Left ventricle myocardium inferior (tissue), 1 donor: ENCODE measurements at regions not wholly inside any gene's neighbourhood (a gene's known extent, or its start where the extent isn't known, plus 50 kb on each side); places are given as distances from the start of the nearest gene placed in this dataset.

Experiments used
- DNase-seq: peaks from one replicate; pipeline ENCODE4 v3.0.0-alpha.2; 2020
- H3K27ac ChIP-seq: fragments of 200-600 bp; replicated peaks from 2 replicates; pipeline ENCODE4 v1.8.0; 2021
- H3K27me3 ChIP-seq: fragments of 200-600 bp; 2 replicates; pipeline ENCODE4 v1.8.0; 2021; ENCODE audit warnings: low read depth
- H3K36me3 ChIP-seq: fragments of 200-600 bp; 2 replicates; pipeline ENCODE4 v1.8.0; 2021
- H3K4me1 ChIP-seq: fragments of 200-600 bp; 2 replicates; pipeline ENCODE4 v1.8.0; 2021
- H3K4me3 ChIP-seq: fragments of 200-600 bp; 2 replicates; pipeline ENCODE4 v1.8.0; 2021; ENCODE audit warnings: mild to moderate bottlenecking, moderate library complexity
- H3K9me3 ChIP-seq: fragments of 200-600 bp; replicated peaks from 2 replicates; pipeline ENCODE4 v1.8.0; 2021
- CTCF ChIP-seq: fragments of 200-600 bp; IDR thresholded peaks from 2 replicates; pipeline ENCODE4 v1.8.0; 2021; ENCODE audit warnings: antibody characterized with exemption, mild to moderate bottlenecking, borderline replicate concordance
- intact Hi-C: fragments of 100-400 bp; cut with micrococcal nuclease; formaldehyde crosslinking; loops from one replicate; pipeline ENCODE4 v1.11.0; 2022
- donor health status: DM: no; HTN: yes; CAD: no; lungs with severe emphysema.

DNA sequence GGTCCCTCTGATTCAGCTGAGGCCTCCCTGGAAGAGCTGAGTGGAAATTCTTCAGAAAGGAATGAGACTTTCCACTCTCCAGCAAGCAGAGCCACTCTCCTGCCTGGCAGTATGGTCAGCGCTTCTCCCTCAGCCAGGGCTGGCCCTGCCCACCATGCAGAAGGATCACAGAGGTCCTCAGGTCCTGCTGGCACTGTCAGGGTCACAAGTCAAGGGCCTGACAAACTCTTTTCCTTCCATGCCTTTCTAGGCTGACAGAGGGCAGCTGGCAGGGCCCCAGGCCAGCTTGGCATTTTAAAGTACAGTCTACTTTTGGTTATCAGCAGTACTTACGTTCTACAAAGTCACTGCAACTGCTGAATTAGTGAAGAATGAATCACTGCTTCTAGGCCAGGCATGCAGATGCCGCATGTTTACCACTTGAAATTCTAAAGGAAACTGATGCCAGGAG is 119.3 kb upstream of the FRMD4A start:
- intact Hi-C loops, result no loop called here
- no peaks in the 10 kb centered on the region for H3K9me3 ChIP-seq
- no peaks in the 10 kb centered on the region for H3K27me3 ChIP-seq
- H3K36me3 ChIP-seq, result no peaks in the 10 kb centered on the region
- no peak for TF ChIP-seq CTCF
- peak overlapping the region; percentile 77 for H3K27ac ChIP-seq
- peaks cover 9% of the 10 kb centered on the region for H3K4me1 ChIP-seq
- peak; percentile 61 for DNase-seq
- H3K4me3 ChIP-seq, result no peak overlapping the region

DNA sequence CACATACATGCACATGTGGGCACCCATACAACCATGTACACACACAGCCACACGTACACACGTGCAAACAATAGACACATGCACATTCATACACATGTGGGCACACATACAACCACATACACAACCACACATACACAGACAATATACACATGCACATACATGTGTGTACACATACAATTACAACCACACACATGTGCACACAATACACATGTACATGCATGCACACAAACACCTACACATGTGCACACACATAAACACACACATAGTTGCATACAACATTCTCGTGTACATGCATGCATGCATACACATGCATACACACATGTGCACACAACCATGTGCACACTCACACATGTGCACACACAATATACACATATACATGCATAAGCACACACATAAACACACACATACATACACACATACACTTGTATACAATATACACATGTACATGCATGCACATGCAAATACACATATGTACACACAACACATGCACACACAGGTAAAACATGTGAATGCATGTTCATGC is 118.6 kb upstream of the FRMD4A start:
- Histone ChIP-seq H3K27me3 (no peaks in the 10 kb centered on the region), H3K9me3 (no peaks in the 10 kb centered on the region), H3K27ac (no peak overlapping the region), H3K4me3 (no peak overlapping the region), H3K4me1 (peaks cover 9% of the 10 kb centered on the region), H3K36me3 (no peaks in the 10 kb centered on the region)
- intact Hi-C loops, result no loop called here
- TF ChIP-seq CTCF, result no peak
- DNase-seq, result no peak

GRCh38 chr10:14448197-14448990 is 117.7 kb upstream of the FRMD4A start:
- no peaks in the 10 kb centered on the region for H3K27me3 ChIP-seq
- H3K36me3 ChIP-seq, result no peaks in the 10 kb centered on the region
- intact Hi-C loops, result no loop called here
- no peak overlapping the region for H3K27ac ChIP-seq
- H3K9me3 ChIP-seq, result no peaks in the 10 kb centered on the region
- TF ChIP-seq CTCF, result no peak
- no peak for DNase-seq
- no peak overlapping the region for H3K4me3 ChIP-seq
- H3K4me1 ChIP-seq, result peaks cover 9% of the 10 kb centered on the region

DNA sequence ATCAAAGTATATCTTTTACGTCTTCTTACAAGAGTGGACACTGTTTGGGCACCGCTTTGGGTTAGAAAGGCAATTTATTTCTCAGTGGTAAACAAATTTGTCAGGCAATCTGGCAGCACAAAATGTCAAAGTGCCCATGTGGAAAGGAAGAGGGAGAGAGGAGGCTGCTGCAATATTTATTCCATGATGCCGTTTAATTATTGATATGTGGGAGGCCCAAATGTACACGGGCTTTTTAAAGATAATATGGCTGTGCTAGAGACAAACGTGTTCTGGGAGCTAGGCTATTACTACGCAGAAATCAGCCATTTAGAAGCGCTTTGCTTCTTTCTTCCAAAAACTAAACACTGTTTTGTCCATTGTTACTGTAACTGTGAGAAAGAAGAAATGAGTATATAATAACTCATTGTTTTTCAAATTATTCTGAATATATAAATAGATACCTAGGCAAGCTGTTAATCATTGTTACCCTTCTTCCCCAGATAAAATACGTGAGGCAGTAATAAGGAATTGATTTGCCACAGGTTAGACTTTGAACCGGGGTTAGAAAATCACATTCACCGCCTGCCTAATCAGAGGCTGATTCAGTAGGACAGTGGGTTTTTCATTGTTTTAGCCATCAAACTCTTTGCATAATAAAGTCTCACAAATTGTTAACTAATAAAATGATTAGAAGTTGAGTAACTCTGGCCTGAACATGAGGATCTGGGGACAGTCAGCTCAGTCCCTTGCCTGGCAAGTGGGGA is 116.5 kb upstream of the FRMD4A start:
- Histone ChIP-seq H3K27ac (no peak overlapping the region), H3K36me3 (no peaks in the 10 kb centered on the region), H3K27me3 (no peaks in the 10 kb centered on the region), H3K9me3 (no peaks in the 10 kb centered on the region), H3K4me1 (peaks cover 9% of the 10 kb centered on the region), H3K4me3 (no peak overlapping the region)
- intact Hi-C loops, result no loop called here
- TF ChIP-seq CTCF, result no peak
- DNase-seq, result no peak

- H3K4me1 ChIP-seq, result peaks cover 6% of the 10 kb centered on the region
- H3K36me3 ChIP-seq, result no peaks in the 10 kb centered on the region
- peak; percentile 15 for TF ChIP-seq CTCF
- intact Hi-C loops, result no loop called here
- no peaks in the 10 kb centered on the region for H3K9me3 ChIP-seq
- H3K4me3 ChIP-seq, result no peak overlapping the region
- H3K27me3 ChIP-seq, result no peaks in the 10 kb centered on the region
- DNase-seq, result no peak
- peak overlapping the region; percentile 27 for H3K27ac ChIP-seq
Observed at GRCh38 chr10:14439451-14440259, 108.9 kb upstream of the FRMD4A start.
